ENCODE measurements at regions not wholly inside any gene's neighbourhood (a gene's known extent, or its start where the extent isn't known, plus 50 kb on each side); places are given as distances from the start of the nearest gene placed in this dataset.
"Not testable (repeated sequence)": the region's sequence is repeated elsewhere in the genome, so short reads cannot be mapped to it uniquely, and the experiment has no call there.

DNA sequence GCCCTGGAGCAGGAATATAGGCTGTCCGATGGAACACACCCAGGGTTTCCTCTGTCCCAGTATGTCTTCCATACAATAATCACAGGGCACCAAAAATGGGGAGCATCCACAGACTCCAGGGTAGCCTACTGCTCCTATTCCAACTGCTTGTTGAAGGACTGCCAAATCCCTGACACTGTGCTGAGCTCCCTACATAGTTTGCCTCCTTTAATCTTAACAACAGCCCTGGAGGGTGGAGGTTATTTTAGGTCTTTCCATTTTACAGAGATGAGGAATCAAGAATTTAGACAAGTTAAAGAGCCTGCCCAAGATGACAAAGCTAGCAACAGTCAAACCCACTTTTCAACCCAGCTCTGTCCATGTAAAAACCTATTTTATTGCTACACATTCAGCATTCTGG is 790.4 kb downstream of the DIAPH3 start:
- DNase-seq: no peak

DNA sequence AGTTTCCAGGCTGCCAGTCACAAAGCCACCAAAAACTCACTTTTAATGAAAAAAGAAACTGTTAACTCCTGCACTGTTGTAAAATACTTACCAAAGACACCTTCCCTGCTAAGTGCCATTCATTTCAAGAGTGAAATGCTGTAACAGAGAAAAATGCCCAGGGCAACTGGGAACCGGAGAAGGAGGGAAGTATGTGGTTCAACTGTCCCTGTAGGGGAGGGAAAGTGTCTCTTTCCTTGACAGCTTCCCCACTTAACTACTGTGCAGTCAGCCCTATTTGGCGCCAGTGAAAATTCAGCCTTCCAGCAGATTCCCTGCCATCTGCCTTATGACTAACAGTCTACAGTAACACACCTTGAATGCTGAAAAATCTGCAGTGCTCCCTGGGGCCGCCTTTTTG is 789.0 kb downstream of the DIAPH3 start:
- no peak for DNase-seq

GRCh38 chr13:59384154-59384553 is 779.6 kb downstream of the DIAPH3 start:
- DNase-seq: no peak

DNA sequence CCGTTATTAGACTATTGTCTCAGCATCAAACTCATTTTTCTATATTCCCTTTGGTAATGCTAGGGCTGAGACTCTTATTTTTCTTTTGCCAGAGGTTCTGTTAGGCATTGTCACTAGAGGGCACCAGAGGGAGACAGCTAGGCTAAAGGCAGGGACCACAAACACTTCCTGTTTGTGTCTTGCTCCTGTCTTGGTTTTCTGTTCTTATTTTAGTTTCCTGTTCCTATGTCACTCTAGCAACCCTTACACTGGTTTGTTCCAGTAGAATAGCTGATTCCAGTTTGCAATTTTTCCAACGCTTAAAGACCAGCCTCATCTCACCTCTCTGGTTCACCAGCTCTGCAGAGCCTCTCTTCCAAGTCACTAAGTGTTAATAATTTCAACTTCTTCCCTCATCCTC is 772.0 kb downstream of the DIAPH3 start:
- DNase-seq: peak; percentile 23

DNA sequence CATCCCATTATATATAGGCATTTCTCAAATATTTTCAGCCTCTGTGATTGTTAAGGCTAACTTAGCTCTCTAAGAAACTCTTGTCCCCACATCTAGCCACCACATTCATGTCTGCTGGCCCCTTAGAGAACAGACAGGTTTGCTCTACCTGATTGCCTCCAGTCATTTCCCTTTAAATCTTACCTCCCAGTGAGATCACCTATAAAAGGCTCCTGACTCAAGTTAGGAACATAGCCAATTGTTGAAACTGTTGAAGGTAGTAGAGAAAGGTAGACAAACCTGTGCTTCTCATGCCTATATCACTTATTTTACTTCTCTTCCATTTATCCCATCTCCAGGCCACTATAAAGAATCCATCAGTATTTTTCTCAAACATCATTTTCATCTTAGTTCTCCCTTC is 771.4 kb downstream of the DIAPH3 start:
- no peak for DNase-seq

- DNase-seq: no peak
Measured at GRCh38 chr13:59394496-59394895, 769.2 kb downstream of the DIAPH3 start.

- DNase-seq: no peak
Measured at GRCh38 chr13:59398127-59398526, 765.6 kb downstream of the DIAPH3 start.

DNA sequence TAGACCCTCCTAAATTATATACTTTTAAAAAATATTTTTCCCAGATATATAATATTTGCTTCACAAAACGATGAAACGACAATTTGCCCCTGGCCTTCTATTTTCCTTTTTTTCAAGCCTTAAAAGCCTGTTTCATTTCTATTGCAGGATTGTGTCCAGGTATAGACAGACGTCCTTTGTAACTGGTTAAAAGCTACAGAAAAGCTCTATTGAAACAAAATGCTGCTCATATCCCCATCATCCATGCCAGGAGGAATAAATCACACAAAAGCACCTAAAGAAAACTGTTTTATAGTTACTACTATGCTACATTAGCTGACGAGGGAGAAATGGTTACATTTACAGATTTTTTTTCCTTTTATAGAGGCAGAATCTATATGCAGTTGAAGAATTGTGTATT is 765.1 kb downstream of the DIAPH3 start:
- DNase-seq: no peak

DNA sequence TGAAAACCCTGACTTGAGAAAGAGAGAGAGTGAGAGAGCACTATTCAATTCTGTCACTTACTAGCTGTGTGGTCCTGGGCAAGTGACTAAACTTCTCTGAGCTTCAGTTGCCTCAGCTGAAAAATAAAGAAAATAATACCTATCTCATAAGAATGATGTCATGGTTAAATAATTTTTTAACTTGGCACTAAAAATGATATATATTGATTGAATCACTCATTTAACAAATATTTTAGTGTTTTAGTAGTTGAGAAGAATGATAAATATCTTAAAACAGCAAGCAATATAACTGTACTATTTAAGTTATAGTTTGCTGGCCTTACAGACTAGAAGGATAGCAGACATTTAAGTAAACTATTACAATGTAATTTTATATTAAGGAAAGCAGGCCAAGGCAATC is 764.2 kb downstream of the DIAPH3 start:
- no peak for DNase-seq

DNA sequence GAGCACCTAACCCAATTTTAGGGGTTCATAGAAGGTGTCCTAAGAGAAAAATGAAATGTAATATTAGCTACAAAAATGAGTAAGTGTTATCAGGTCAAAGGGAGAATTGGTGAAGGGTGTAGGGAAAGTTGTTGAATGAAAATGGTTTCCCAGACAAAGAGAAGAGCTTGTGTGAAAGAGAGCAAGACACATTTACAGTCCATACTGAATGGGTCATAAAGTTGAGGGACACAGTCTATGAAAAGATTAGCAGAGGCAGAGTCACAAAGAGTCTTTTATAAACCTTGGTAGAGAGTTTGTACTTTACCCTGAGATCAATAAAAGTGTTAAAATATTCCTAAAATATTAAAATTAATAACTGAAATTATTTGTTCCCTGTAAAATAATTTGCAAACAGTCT is 759.4 kb downstream of the DIAPH3 start:
- DNase-seq: no peak

GRCh38 chr13:59407251-59407650 is 756.5 kb downstream of the DIAPH3 start:
- not testable (repeated sequence) for DNase-seq

DNA sequence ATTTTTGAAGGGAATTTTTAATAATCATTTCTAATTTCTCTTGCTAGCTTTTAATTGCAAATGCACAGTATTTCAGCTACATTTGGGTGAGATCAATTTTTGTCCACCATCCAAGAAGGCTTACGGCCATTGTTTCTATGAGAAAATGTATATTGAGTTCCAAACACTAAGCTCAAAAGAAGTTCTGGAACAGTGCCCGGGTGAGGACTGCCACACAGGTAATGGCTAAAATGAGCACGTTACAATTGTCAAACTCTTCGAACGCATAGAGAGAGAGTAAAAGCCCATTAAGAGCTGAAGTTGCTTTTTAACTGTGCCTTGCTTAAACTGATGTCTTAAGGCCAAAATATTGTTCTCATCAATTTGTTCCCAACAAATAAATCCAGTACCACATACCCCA is 755.0 kb downstream of the DIAPH3 start:
- DNase-seq: no peak

DNA sequence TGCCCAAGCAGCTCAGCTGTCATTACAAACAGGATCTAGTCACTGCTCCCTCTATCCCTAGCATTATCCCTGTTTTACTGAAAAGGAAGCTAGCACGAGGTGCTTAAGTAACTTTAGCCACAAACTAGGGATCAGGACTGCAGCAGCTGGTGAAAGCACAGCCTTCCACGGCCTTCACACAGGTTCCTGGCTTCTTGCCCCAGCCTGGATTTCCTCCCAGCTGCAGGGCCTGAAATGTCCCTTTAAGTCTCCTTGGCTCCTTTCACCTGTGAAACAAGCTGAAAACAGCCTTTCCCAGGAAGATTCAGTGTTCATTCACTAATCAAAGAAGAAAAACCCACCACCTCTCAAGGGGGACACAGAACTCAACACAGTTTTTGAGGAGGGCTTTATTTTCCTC is 754.5 kb downstream of the DIAPH3 start:
- peak; percentile 31 for DNase-seq

- no peak for DNase-seq
Measured at GRCh38 chr13:59409634-59410200, 754.0 kb downstream of the DIAPH3 start.

DNA sequence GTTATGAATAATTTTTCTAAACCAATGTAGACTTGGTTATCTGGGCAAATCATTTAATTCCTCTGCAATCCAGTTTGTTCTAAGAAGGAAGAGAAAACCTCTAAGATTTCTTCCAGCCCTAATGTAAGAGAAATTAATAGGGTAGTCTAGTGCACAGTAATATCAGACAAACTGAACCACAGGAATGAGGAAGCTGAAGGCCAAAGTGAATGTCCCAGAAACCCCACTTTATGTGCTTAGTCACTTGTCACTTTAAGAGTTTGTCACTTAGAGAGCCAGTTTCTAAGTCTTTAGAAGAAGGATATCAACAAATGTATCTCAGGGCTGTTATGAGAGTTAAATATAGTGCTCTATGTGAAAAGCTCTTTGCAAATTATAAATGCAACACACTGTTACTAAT is 750.6 kb downstream of the DIAPH3 start:
- DNase-seq: no peak

- DNase-seq: no peak
Measured at GRCh38 chr13:59414006-59414405, 749.7 kb downstream of the DIAPH3 start.

- no peak for DNase-seq
Measured at GRCh38 chr13:59415498-59415897, 748.2 kb downstream of the DIAPH3 start.

GRCh38 chr13:59416561-59416960 is 747.2 kb downstream of the DIAPH3 start:
- no peak for DNase-seq

- no peak for DNase-seq
Measured at GRCh38 chr13:59422646-59423045, 741.1 kb downstream of the DIAPH3 start.

DNA sequence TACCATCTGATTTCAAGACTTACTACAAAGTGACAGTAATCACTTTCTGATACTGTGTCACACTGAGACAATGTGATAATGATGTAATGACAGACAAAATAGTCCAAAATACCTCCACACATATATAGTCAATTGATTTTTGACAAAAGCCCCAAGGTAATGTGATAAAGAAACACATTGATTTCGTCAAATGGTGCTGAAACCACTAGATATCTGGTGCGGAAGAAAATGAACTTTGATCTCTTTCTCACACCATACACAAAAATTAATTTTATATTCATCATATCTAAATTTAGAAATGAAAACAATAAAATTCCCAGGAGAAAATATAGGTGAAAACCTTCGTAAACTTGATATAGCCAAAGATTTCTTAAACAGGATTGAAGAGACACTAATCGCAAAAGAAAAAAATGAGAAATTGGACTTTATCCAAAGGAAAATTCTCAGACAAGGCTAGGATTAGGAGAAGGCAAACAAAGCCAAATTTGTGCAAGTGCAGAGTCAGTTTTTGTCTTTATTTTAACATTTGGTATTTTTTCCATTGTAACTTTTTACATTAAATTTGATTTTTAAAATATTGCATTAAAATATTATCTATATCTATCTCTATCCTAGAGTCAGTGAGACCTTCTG is 739.9 kb downstream of the DIAPH3 start:
- no peak for DNase-seq

- DNase-seq: no peak
Measured at GRCh38 chr13:59424661-59425060, 739.1 kb downstream of the DIAPH3 start.

DNA sequence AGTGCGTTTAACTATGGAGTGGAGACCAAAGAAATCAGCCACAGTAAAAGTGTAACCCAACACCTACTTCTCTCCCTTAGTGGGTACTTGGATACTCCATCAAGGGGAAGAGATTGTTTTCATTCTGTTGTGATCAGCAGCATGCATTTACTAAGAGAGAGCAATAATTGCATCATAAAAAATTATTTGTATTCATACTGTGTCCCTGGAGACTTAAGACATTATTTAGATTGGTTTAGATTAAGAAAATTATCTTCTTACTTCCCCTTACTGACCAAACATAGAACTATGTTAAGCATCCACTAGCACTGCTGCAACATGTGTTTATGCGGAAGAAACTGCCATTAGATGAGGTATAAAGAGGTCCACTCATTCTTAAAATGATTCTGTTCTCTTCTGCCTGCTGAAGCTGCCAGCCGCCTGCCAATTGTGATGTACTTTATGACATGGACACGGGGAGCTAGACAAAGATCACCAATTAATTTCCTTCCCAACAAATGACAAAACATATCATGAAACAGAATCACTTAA is 738.5 kb downstream of the DIAPH3 start:
- no peak for DNase-seq

DNA sequence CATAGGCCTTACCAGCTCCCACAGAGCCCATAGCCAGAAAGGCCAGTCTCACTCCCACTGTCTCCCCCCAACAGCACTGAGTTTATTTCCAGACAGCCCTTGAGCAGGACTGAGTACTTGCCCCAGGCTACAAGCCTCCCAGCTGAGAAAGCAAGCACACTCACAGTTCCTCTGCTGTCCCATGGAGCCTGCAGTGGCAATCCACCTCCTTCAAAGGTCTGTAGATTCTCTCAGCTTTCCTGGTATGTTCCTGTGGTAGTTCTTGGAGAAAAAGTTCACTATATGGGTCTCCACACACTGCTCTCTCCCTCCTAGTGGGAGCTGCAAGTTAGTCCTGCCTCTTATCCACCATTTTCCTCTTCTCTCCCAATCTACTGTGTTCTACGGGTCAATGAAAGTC is 728.7 kb downstream of the DIAPH3 start:
- no peak for DNase-seq

DNA sequence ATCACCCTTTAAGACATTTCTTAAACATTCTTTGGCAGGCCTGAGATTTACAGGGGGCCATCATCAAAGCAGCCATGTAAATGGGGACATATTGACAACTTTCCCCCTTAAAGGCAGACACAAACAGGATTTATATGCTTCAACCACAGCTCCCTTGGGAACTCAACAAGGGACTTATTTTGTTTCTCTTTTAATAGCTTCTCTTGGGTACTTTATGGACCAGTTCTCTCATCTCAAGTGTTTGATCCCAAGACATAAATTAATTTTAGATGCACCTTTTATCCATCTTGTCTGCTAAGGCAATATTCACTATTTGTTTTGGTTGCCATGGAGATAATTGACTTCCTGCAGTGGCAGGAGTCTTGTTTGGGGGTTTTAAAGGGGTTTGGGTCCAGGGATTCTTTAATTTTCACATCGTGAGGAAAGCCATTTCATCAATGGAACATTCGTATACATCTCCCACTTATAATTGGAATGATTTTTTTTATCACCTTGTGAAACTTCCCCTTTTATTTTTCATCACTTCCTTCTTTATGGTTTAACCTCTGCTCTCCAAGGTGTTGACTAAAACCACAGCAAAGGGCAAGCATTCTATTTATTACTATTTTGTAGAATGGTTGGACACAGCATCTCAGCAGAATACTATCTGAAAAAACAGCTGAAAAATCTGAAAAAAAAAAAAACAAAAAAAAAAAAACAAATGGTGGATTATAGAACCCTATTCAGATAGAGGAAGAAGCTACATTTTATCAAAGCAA is 726.0 kb downstream of the DIAPH3 start:
- DNase-seq: no peak

All from DMS 273 treated with DMSO at 0.1 percent for 48 hours (cell line).